NCI-H146 treated with DMSO at 0.1 percent for 48 hours (cell line): ENCODE measurements at regions not wholly inside any gene's neighbourhood (a gene's known extent, or its start where the extent isn't known, plus 50 kb on each side); places are given as distances from the start of the nearest gene placed in this dataset.
"Not testable (repeated sequence)": the region's sequence is repeated elsewhere in the genome, so short reads cannot be mapped to it uniquely, and the experiment has no call there.

ENCODE experiments used
- DNase-seq: peaks from one replicate; lab custom pipeline; 2025; ENCODE audit not compliant: unreplicated experiment; lab: John Stamatoyannopoulos, UW

DNA sequence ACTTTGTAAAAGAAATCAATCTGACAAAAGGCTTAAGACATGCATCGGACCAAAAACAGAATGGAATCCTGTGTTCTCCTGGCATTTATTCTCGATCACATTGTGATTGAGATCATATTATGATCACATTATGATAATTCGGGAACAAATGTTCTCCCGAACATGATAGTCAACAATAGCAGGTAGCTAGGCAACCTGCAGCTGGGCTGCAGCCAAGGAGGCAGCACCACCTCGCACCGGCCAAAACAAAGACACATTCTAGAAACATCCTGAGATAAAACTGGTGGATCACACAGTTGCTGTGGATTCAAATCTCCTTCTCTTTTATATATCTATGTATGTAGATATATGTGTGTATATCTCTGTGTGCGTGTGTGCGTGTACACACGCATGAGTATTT is 480.6 kb upstream of the CYLC2 start:
- no peak for DNase-seq

DNA sequence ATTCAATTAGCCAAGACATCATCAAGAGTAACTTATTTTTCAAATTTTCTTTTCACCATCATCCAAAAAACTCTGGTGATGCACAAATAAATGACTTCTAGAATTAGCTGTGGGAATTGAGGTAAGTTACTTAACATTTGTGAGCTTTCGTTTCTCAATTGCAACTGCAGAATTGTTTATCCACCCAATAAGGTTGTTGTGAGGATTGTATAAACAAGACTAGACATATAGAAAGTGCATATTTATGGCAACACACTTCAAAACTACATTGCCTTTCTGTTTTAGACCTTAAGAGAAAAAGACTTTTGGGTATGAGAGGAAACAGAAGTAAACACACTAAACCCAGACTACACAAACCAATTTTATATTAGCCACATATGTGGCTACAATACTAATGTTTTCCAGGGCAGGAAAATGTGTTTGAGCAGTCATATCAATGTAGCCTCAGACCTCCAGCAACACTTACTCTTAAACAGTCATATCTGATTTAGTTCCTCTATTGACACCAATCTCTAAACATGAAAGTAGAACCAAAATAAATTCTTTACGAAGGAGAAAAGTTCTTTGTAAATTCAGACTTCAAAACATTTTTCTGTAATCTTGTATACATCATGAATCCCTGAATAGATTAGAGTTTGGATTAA is 488.0 kb upstream of the CYLC2 start:
- no peak for DNase-seq

DNA sequence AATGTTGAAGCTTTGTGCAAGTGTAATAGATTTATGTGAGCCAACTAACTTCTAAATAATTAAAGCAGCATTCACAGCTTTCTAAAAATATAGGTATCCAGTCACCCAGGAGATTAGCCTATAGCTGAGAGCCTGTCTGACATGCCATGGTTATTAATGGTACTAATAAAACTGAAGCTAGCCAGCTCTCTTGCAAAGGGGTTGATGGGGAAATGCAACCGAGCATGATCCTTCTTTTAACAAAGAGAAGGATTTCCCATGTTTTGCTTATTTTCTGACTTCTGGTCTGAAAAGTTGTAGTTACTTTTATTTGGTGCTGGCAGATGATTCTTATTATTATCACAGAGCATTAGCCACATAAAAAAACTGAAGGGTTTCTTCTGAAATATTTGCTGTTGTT is 488.7 kb upstream of the CYLC2 start:
- DNase-seq = no peak

DNA sequence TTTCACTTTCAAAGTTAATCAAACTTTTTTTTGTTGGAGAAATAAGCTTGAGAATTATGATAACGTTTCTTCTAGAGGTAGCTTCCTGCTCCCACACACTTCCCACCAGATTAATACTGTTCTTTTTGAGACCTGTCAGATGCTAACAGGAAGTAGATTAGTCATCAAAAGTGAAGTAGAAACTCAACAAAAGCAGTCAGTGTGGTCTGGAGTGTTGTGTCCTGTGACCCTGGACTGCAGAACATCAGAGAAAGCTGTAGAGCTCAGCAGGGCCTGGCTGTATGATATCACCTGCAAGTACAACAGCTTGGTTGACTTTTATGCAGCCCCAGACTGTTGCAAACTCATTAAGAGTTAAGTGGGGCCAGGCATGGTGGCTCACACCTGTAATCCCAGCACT is 495.7 kb upstream of the CYLC2 start:
- DNase-seq = no peak

DNA sequence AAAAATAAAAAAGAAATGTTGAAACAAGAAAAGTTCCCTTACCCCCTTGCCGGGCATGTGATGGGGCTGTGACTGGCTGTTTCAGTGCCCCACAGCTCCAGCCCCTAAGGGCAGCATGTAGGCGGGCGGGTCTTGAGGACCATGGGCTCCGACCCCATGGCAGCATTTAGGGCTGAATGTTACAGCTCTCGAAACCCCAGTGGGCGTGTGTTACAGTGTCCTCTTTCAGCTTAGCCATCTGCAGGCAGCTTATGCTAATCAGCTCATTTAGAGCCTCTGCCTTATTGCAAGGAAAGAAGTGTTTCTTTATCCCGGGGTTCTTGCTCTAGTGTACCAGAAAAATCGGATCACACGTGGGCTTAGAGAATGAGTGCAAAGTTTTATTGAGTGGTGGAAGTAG is 497.4 kb upstream of the CYLC2 start:
- DNase-seq = no peak

DNA sequence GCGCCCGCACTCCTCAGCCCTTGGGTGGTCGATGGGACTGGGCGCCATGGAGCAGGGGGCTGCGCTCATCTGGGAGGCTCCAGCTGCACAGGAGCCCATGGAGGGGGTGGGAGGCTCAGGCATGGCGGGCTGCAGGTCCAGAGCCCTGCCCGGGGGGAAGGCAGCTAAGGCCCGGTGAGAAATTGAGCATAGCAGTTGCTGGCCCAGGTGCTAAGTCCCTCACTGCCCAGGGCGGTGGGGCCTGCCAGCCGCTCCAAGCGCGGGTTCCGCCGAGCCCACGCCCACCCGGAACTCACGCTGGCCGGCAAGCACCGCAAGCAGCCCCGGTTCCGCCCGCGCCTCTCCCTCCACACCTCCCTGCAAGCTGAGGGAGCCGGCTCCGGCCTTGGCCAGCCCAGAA is 508.2 kb upstream of the CYLC2 start:
- DNase-seq = not testable (repeated sequence)

DNA sequence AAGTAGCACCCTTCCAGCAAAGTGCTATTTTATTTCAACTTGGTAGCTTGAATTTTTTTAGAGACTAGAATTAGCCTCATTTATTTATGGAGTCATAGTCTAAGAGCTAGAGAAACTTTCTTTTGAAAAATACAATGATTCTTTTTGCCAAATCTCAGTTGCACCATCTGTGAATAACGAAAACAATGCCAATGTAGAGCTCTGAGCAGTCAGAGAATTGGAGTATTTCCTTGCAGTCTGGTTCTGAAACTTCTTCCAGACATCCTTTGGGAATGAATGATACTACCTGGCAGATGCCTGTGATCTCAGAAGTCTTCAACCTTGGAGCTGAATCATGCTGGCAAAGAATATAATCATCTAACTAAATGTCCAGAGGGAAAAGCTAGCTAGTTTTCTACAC is 511.5 kb upstream of the CYLC2 start:
- no peak for DNase-seq

DNA sequence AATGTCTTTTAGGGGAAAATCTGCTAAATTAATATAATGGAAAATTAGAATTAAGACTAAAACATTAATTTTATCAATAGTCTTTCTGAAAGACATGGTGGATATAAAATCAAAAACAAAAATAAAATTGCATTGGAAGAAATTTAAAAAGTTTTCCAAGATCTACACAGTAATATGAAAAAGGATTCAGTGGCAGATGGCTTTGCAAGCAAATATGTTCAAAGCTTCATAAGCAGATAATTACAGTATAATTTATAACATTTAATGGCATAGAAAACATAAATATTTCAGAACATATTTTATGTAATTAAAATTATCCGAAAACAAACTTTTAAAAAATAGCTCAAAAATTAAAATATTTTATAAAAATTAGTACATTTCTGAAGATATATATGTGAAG is 512.4 kb upstream of the CYLC2 start:
- no peak for DNase-seq

DNA sequence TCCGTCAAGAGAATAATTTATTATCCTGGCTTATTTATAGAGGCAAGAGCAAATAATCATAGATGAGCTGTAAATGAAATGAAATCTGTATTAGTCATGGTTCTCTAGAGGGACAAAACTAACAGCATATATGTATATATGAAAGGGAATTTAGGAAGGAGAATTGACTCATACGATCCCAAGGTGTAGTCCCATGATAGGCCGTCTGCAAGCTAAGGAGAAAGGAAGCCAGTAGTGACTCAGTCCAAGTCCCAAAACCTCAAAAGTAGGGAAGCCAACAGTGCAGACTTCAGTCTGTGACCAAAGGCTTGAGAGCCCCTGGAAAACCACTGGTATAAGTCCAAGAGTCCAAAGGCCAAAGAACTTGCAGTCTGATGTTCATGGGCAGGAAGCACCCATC is 515.9 kb upstream of the CYLC2 start:
- DNase-seq = no peak

DNA sequence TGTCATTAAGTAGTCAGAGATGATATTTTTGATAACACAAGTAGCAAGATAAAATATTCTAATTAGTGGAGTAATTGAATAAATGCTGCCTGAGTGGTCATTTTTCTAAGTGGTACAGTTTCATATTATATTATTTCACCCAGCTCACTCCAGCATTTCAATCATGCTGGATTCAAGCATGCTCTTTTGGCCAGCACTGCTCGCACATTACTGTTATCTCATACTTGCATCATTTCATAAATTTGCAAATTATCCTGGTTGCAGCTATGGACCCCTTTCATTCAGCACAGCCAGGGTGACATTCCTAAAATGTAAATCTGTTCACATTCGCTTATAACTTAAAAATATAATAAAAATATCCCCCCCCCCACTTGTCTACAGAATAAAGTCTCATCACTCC is 520.8 kb upstream of the CYLC2 start:
- no peak for DNase-seq

DNA sequence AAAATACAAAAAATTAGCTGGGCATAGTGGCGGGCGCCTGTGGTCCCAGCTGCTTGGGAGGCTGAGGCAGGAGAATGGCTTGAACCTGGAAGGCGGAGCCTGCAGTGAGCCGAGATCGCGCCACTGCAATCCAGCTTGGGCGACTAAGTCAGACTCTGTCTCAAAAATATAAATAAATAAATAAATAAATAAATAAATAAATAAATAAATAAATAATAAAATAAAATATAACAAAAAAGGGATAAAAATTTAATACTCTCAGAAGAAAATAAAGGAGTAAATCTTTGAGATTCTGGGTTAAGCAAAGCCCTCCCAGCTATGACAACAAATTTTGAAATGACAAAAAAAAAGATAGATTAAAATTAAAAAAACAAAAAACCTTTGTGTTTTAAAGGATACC is 525.7 kb upstream of the CYLC2 start:
- DNase-seq = not testable (repeated sequence)

DNA sequence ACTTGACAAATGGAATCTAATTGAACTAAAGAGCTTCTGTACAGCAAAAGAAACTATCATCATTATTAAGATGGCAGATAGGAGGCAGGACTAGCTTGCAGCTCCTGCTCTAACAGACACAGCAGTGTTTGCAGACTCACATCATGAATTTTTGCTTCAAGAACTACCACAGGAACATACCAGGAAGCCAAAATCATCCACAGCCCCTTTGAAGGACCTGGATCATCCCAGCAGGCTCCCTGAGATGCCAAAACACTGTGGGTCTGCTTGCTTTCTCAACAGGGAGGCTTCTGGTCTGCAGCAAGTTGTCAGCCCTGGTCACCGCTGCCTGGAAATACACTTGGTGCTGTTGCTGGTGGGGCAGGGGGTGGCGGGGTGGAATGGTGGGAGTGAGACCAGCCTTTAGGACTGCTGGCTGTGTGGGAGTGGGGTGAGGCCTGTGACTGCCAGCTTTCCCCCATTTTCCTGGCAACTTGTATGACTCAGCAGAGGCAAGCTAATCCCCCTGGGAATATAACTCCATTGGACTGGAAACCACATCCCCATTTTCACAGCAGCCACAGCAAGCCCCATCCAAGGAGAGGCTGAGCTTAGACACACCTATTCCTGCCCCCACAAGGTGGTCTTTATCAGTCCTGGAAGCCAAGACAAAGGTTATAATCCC is 533.8 kb upstream of the CYLC2 start:
- no peak for DNase-seq

DNA sequence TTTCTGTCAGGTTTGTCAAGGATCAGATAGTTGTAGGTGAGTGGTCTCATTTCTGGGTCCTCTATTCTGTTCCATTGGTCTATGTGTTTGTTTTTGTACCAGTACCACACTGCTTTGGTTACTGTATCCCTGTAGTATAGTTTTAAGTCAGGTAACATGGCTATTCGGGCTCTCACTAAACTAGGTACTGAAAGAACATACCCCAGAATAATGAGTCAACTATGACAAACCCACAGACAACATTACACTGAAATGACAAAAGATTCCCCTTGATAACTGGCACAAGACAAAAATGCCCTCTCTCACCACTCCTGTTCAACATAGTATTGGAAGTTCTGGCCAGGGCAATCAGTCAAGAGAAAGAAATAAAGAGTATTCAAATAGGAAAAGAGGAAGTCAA is 535.3 kb upstream of the CYLC2 start:
- no peak for DNase-seq

DNA sequence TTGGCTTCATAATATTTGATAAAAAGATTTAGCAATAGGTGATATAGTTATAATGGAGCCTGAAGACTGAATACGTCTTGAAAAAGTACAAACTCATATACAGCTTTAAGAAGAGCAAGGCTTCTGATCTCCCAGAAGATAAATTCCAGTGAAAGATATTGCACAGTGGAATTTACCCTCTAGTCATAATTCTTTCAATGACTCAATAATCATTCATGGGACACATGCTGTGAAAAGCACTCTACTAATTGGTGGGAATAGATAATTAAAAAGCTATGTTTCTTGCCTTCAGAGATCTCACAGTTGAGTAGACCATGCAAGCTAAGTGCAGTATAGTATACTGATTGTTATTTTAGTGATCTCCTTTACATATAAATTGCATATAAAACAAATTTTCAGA is 538.6 kb upstream of the CYLC2 start:
- DNase-seq = no peak

DNA sequence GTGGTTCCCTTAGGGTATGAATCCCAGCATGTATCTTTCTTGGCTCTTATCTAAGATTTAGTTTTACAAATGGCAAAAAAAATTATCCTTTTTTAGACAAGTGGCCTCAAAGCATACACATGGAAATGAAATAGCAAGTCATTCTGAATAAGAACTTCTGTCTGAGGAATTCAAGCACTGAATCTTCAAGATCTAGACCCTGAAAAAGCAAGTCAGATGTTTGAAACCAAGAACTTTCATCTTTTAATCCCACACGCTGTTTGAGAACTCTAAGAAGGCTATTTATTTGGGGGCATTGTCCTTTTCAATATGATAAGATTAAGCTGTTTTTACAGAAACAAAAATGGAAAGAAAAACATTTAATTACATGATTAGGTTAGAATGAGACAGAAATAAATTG is 549.2 kb upstream of the CYLC2 start:
- DNase-seq = no peak

DNA sequence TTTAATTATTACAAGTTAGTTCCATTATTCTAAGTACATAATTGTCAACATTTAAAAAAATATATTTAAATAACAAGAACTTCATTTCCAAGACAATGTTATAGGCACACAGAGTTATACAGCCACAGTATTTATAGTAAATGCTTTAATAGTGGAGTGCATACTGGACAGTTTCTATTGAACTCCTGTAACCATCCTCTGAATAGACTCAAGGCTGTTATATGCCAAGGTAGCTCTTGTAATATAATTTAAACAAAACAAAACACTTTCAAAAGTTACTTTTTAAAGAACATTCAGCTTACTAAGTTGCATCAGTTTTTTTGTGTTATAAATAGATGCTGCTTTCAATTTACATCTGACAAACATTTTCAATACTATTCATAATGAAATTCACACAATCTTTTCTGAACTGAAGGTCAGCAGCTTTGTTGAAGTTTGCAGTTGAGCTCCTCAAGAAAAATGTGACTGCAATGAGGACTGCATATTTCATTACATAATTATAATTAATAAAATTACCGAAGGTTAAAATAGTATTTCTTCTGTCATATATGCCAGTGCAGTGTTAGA is 549.9 kb upstream of the CYLC2 start:
- no peak for DNase-seq

DNA sequence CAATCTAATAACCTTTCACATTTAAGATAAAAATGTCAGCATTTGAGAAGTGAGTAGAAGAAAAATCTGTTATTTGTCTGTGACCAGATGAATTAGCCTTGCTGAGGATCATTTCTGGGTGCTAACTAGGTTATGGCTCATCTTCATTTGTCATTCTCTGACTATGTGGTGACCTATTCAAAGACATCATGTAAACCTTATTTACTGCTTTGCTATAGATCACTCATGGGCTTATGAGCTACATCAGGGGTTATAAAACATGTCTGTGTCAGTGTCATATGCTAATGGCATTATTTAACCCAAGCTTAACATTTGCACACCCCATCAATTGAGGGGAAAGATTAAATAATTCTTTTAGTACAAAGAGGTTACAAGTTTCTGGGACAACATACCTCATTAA is 555.5 kb upstream of the CYLC2 start:
- DNase-seq = no peak

DNA sequence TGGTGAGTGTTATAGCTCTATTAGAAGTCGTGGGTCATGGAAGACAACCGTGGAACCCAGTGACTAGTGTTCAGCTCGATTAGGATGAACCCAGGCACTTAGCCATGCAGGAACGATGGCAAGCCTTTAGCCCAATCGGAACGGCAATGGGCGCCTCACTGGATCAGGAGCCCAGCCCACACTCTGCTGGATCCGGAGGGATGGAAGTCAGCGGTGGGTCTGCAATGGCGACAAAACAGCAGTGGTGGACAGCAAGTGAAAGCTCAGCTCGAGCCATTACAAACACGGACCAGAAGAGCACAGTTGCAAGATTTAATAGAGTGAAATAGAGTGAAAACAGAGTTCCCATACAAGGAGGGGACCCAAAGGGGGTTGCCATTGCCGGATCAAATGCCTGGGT is 558.5 kb upstream of the CYLC2 start:
- DNase-seq = not testable (repeated sequence)

DNA sequence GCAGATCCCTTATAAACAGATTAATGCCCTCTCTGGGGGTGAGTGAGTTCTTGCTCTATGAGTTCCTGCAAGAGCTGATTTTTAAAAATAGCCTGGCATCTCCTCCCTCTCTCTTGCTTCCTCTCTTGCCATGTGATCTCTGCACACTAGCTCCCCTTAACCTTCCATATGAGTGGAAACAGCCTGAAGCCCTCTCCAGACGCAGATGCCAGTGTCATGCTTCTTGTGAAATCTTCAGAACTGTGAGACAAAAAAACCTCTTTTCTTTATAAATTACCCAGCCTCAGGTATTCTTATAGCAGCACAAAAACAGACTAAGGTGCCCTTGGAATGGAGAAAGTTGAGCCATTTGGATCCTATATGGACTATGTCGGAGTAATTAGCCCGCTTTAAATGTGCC is 559.7 kb upstream of the CYLC2 start:
- no peak for DNase-seq

DNA sequence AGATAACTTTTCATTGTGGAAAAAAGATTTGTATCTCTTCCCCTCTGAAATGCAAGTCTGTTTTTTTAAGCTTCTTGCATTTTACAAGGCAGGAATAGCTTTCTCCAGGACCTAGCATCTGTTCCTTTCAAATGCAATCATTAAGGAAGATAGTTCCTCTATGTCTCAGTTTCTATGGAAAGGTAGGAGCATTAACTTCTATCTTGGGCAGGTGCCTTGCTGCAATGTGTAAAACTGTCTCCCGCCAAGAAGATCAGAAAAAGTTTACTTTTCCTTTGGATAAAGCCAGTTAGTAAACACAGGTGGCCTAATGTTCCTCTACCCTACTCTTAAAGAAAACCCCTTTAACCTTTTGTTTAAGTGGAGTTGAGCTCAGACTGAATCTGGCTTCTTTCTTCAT is 560.6 kb upstream of the CYLC2 start:
- no peak for DNase-seq

DNA sequence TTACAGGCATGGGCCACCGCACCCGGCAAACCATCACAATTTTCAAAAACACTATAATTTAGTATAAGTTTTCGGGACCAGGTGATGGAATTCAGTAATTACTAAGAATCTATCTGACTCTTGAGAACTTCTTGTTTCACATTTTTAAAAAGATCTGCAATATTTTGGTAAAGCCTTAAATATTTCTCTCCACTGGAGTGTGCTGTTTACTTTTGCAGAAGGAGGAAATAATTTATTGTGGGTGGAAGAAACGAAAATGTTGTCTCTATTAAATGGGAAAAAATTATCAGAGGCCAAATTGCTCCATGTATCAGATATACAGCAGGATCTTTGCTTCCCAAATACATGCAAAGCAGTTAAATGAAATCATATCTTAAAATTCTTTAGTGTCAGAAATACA is 566.8 kb upstream of the CYLC2 start:
- DNase-seq = no peak

DNA sequence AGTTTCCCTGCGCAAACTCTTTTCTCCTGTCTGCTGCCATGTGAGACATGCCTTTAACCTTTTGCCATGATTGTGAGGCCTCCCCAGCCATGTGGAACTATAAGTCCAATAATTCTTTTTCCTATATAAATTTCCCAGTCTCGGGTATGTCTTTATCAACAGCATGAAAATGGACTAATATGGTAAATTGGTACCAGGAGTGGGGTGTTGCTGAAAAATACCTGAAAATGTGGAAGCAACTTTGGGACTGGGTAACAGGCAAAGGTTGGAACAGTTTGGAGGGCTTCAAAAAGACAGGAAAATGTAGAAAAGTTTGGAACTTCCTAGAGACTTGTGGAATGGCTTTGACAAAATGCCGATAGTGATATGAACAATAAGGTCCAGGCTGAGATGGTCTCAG is 578.9 kb upstream of the CYLC2 start:
- DNase-seq = not testable (repeated sequence)
